ENCODE measurements at regions not wholly inside any gene's neighbourhood (a gene's known extent, or its start where the extent isn't known, plus 50 kb on each side); places are given as distances from the start of the nearest gene placed in this dataset.

DNA sequence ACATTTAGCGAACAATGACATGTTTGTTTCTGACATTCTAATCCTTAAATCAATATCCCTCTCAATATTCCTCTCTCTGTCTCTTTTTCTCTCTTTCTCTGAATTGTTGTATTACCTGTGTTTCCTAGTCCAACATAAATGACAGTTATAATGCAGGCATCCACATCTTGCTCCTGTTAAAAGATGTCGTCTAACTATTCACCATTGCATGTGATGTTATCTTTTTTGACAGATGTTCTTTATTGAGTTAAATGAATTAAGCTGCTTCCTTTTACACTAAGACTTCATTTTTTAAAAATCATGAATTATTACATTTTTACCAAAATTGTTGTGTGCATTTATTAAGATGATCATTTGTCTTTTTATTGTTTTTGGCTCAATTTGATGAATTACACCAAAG is 527.5 kb downstream of the PRR16 start:
- TF ChIP-seq, protein P1, sequence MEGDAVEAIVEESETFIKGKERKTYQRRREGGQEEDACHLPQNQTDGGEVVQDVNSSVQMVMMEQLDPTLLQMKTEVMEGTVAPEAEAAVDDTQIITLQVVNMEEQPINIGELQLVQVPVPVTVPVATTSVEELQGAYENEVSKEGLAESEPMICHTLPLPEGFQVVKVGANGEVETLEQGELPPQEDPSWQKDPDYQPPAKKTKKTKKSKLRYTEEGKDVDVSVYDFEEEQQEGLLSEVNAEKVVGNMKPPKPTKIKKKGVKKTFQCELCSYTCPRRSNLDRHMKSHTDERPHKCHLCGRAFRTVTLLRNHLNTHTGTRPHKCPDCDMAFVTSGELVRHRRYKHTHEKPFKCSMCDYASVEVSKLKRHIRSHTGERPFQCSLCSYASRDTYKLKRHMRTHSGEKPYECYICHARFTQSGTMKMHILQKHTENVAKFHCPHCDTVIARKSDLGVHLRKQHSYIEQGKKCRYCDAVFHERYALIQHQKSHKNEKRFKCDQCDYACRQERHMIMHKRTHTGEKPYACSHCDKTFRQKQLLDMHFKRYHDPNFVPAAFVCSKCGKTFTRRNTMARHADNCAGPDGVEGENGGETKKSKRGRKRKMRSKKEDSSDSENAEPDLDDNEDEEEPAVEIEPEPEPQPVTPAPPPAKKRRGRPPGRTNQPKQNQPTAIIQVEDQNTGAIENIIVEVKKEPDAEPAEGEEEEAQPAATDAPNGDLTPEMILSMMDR (conservative IDR thresholded peaks at IDR 0.05; ENCODE audit: low read depth, low read length) = no peak
- no peak for TF ChIP-seq RFX5 (IDR thresholded peaks at IDR 0.05; ENCODE audit: low read depth, low read length)
- TF ChIP-seq FOS (IDR thresholded peaks at IDR 0.05; ENCODE audit: low read depth, low read length) = no peak
- TF ChIP-seq POLR2A (IDR thresholded peaks at IDR 0.05; ENCODE audit: low read depth, low read length) = no peak
- no peak for TF ChIP-seq BHLHE40 (IDR thresholded peaks at IDR 0.05; ENCODE audit: low read depth, low read length)
- TF ChIP-seq, protein P2, sequence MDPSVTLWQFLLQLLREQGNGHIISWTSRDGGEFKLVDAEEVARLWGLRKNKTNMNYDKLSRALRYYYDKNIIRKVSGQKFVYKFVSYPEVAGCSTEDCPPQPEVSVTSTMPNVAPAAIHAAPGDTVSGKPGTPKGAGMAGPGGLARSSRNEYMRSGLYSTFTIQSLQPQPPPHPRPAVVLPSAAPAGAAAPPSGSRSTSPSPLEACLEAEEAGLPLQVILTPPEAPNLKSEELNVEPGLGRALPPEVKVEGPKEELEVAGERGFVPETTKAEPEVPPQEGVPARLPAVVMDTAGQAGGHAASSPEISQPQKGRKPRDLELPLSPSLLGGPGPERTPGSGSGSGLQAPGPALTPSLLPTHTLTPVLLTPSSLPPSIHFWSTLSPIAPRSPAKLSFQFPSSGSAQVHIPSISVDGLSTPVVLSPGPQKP (IDR thresholded peaks at IDR 0.05; ENCODE audit: borderline replicate concordance, low read depth, low read length) = no peak

All from IMR-90 (cell line).